ELF-1 (cell line): ENCODE measurements at regions not wholly inside any gene's neighbourhood (a gene's known extent, or its start where the extent isn't known, plus 50 kb on each side); places are given as distances from the start of the nearest gene placed in this dataset.
"Not testable (repeated sequence)": the region's sequence is repeated elsewhere in the genome, so short reads cannot be mapped to it uniquely, and the experiment has no call there.

Source experiments
- DNase-seq: peaks from one replicate; pipeline ENCODE4 v3.0.0-alpha.2; 2016; ENCODE audit warnings: low read depth, low spot score

GRCh38 chr9:65454034-65454433 lies 169.0 kb upstream of the FOXD4L5 start:
- not testable (repeated sequence) for DNase-seq

GRCh38 chr9:65449886-65450610 lies 165.0 kb upstream of the FOXD4L5 start:
- DNase-seq: not testable (repeated sequence)

- no peak for DNase-seq
Measured at GRCh38 chr9:65449423-65449822, 164.4 kb upstream of the FOXD4L5 start.

- DNase-seq: not testable (repeated sequence)
Measured at GRCh38 chr9:65447146-65447545, 162.1 kb upstream of the FOXD4L5 start.

- DNase-seq: not testable (repeated sequence)
Measured at GRCh38 chr9:65445991-65446390, 161.0 kb upstream of the FOXD4L5 start.

- no peak for DNase-seq
Measured at GRCh38 chr9:65444943-65445342, 159.9 kb upstream of the FOXD4L5 start.

- not testable (repeated sequence) for DNase-seq
Measured at GRCh38 chr9:65442116-65442515, 157.1 kb upstream of the FOXD4L5 start.

- DNase-seq: not testable (repeated sequence)
Measured at GRCh38 chr9:65441324-65441920, 156.4 kb upstream of the FOXD4L5 start.

- DNase-seq: no peak
Measured at GRCh38 chr9:65437724-65438123, 152.7 kb upstream of the FOXD4L5 start.

GRCh38 chr9:65435464-65435863 lies 150.5 kb upstream of the FOXD4L5 start:
- no peak for DNase-seq

- DNase-seq: no peak
Measured at GRCh38 chr9:65432722-65433323, 147.8 kb upstream of the FOXD4L5 start.

- no peak for DNase-seq
Measured at GRCh38 chr9:65432051-65432450, 147.0 kb upstream of the FOXD4L5 start.

GRCh38 chr9:65430221-65430620 lies 145.2 kb upstream of the FOXD4L5 start:
- DNase-seq: no peak

GRCh38 chr9:65427361-65427760 lies 142.4 kb upstream of the FOXD4L5 start:
- DNase-seq: not testable (repeated sequence)

- DNase-seq: not testable (repeated sequence)
Measured at GRCh38 chr9:65426813-65427212, 141.8 kb upstream of the FOXD4L5 start.

GRCh38 chr9:65426231-65426630 lies 141.2 kb upstream of the FOXD4L5 start:
- DNase-seq: no peak

- not testable (repeated sequence) for DNase-seq
Measured at GRCh38 chr9:65425183-65425582, 140.2 kb upstream of the FOXD4L5 start.

GRCh38 chr9:65424437-65424984 lies 139.5 kb upstream of the FOXD4L5 start:
- DNase-seq: not testable (repeated sequence)

- not testable (repeated sequence) for DNase-seq
Measured at GRCh38 chr9:65423691-65424436, 138.9 kb upstream of the FOXD4L5 start.

- DNase-seq: not testable (repeated sequence)
Measured at GRCh38 chr9:65422966-65423690, 138.1 kb upstream of the FOXD4L5 start.

GRCh38 chr9:65421486-65421885 lies 136.5 kb upstream of the FOXD4L5 start:
- DNase-seq: not testable (repeated sequence)
